Esophagus squamous epithelium (tissue), 4 donors: ENCODE measurements at regions not wholly inside any gene's neighbourhood (a gene's known extent, or its start where the extent isn't known, plus 50 kb on each side); places are given as distances from the start of the nearest gene placed in this dataset.

Source experiments
- CTCF ChIP-seq, 6 experiments: fragments of 450-650 bp in 4 of 6; fragments of 200-600 bp in 2 of 6; sonication (generic) in 2 of 6; IDR thresholded peaks; one replicate each; pipeline ENCODE4 v1.5.1; 2016 to 2019; ENCODE audit warnings: antibody characterized with exemption in 6 of 6, mild to moderate bottlenecking in 4 of 6, moderate library complexity in 4 of 6
- POLR2A ChIP-seq, 4 donors: fragments of 450-650 bp; IDR thresholded peaks; one replicate each; pipeline ENCODE4 v1.6.1; 2017; ENCODE audit warnings: antibody characterized with exemption in 4 of 4, mild to moderate bottlenecking in 4 of 4, moderate library complexity in 3 of 4

GRCh38 chr14:71437870-71438269, 494.4 kb upstream of the RGS6 start:
- TF ChIP-seq POLR2A (IDR thresholded peaks at IDR 0.05) (no peak), CTCF (IDR thresholded peaks at IDR 0.05) (no peak)
